ENCODE measurements at regions not wholly inside any gene's neighbourhood (a gene's known extent, or its start where the extent isn't known, plus 50 kb on each side); places are given as distances from the start of the nearest gene placed in this dataset.

- TF ChIP-seq CTCF (IDR thresholded peaks at IDR 0.05 in 2 of 3, conservative IDR thresholded peaks at IDR 0.05 in 1 of 3; ENCODE audit: borderline replicate concordance in 1 of 3, insufficient read depth in 1 of 3, low read depth in 2 of 3, low read length in 2 of 3) = no peak
- TF ChIP-seq ELF1 (IDR thresholded peaks at IDR 0.05; ENCODE audit: borderline replicate concordance, low read depth) = no peak
Observed at GRCh38 chr16:65617421-65617820, 495.6 kb upstream of the CDH11 start (continued).

GRCh38 chr16:65608455-65608854, 486.6 kb upstream of the CDH11 start:
- Histone ChIP-seq H3K4me3 (replicated peaks in 1 of 2; ENCODE audit: low read depth in 1 of 2, low read length in 2 of 2) (no peak overlapping the region), H3K9me2 (ENCODE audit: insufficient read depth) (no peaks in the 10 kb centered on the region), H2AFZ (ENCODE audit: low read depth, low read length, poor library complexity, severe bottlenecking) (no peak overlapping the region), H3K27ac (ENCODE audit: low read depth, low read length) (no peak overlapping the region), H3K9ac (ENCODE audit: low read length) (no peak overlapping the region), H3K9me3 (ENCODE audit: control insufficient read depth in 1 of 2, insufficient read depth in 1 of 2, low read depth in 1 of 2, low read length in 2 of 2) (peaks cover 4 to 8% of the 10 kb centered on the region in 2 experiments; a peak in 2 of 4 replicates), H4K20me1 (ENCODE audit: insufficient read depth) (no peaks in the 10 kb centered on the region), H3K27me3 (ENCODE audit: insufficient read depth, low read length) (no peaks in the 10 kb centered on the region), H3K36me3 (ENCODE audit: control insufficient read depth in 1 of 2, insufficient read depth in 2 of 2, low read length in 2 of 2) (no peaks in the 10 kb centered on the region), H3K4me1 (ENCODE audit: control insufficient read depth in 1 of 2, insufficient read depth in 2 of 2, low read length in 2 of 2) (no peaks in the 10 kb centered on the region), H3K79me2 (ENCODE audit: insufficient read depth, low read length) (no peaks in the 10 kb centered on the region), H3K4me2 (ENCODE audit: low read length) (no peak overlapping the region)
- POLR2A ChIA-PET = no interaction called here
- ATAC-seq (no peak), DNase-seq (ENCODE audit: low read depth, low spot score) (no peak)
- RAD21 ChIA-PET (ENCODE audit: low non-redundant PET in 1 of 2, low total read pairs in 2 of 2, uncharacterized antibody in 2 of 2, unreplicated experiment in 2 of 2) = no interaction called here
- CTCF ChIA-PET = no interaction called here
- no TSS peak for BruUV-seq (replicated peaks)
- TF ChIP-seq ZFX (IDR thresholded peaks at IDR 0.05) (no peak), CEBPB (IDR thresholded peaks at IDR 0.05; ENCODE audit: low read depth) (no peak), CTCF (IDR thresholded peaks at IDR 0.05 in 2 of 3, conservative IDR thresholded peaks at IDR 0.05 in 1 of 3; ENCODE audit: borderline replicate concordance in 1 of 3, insufficient read depth in 1 of 3, low read depth in 2 of 3, low read length in 2 of 3) (no peak), ZNF274 (IDR thresholded peaks at IDR 0.05; ENCODE audit: low read depth, low read length) (no peak), POLR2AphosphoS5 (IDR thresholded peaks at IDR 0.05; ENCODE audit: low read depth, low read length) (no peak), CBX3 (IDR thresholded peaks at IDR 0.05; ENCODE audit: low read depth) (no peak), EZH2phosphoT487 (IDR thresholded peaks at IDR 0.05; ENCODE audit: borderline replicate concordance) (no peak), EGR1 (IDR thresholded peaks at IDR 0.05; ENCODE audit: low read depth) (no peak), TCF7L2 (IDR thresholded peaks at IDR 0.05; ENCODE audit: borderline replicate concordance, extremely low read depth, insufficient read depth, insufficient read length) (no peak)
- intact Hi-C loops (cut with micrococcal nuclease) = no loop called here
